B cell (primary cell): ENCODE measurements at regions not wholly inside any gene's neighbourhood (a gene's known extent, or its start where the extent isn't known, plus 50 kb on each side); places are given as distances from the start of the nearest gene placed in this dataset.

Source experiments
- CTCF ChIP-seq: fragments of 200-600 bp; IDR thresholded peaks from one replicate; pipeline ENCODE4 v1.8.0; 2022; ENCODE audit warnings: antibody characterized with exemption, mild to moderate bottlenecking
- EZH2 ChIP-seq: IDR thresholded peaks from 2 replicates; pipeline ENCODE4 v1.6.1; 2012; ENCODE audit warnings: borderline replicate concordance, low read depth, mild to moderate bottlenecking, moderate library complexity, low read length; ENCODE audit not compliant: insufficient read depth, poor library complexity, severe bottlenecking

- no peak for TF ChIP-seq CTCF
- no peak for TF ChIP-seq EZH2
Observed at GRCh38 chr1:195763146-195763906, 844.9 kb downstream of the KCNT2 start.
